ENCODE measurements at regions not wholly inside any gene's neighbourhood (a gene's known extent, or its start where the extent isn't known, plus 50 kb on each side); places are given as distances from the start of the nearest gene placed in this dataset.

GRCh38 chr7:89928451-89928850, 225.8 kb upstream of the STEAP1 start:
- H3K9me3 ChIP-seq (ENCODE audit: control insufficient read depth in 5 of 5, low read length in 5 of 5), result no peaks in the 10 kb centered on the region
- H3K27me3 ChIP-seq (ENCODE audit: control insufficient read depth in 5 of 5, insufficient read depth in 4 of 5, low read length in 5 of 5), result no peaks in the 10 kb centered on the region
- no peak overlapping the region for H3K27ac ChIP-seq (ENCODE audit: low read depth, low read length)
- no peaks in the 10 kb centered on the region for H3K36me3 ChIP-seq (ENCODE audit: control insufficient read depth in 5 of 5, insufficient read depth in 5 of 5, low read length in 5 of 5)
- H3K9ac ChIP-seq (ENCODE audit: low read length in 5 of 5), result no peak overlapping the region
- H3K4me3 ChIP-seq (ENCODE audit: low read depth in 1 of 5, low read length in 5 of 5), result no peak overlapping the region
- peaks cover 0 to 6% (median 0%) of the 10 kb centered on the region in 5 donors for H3K4me1 ChIP-seq (ENCODE audit: control insufficient read depth in 5 of 5, insufficient read depth in 5 of 5, low read length in 5 of 5)

DNA sequence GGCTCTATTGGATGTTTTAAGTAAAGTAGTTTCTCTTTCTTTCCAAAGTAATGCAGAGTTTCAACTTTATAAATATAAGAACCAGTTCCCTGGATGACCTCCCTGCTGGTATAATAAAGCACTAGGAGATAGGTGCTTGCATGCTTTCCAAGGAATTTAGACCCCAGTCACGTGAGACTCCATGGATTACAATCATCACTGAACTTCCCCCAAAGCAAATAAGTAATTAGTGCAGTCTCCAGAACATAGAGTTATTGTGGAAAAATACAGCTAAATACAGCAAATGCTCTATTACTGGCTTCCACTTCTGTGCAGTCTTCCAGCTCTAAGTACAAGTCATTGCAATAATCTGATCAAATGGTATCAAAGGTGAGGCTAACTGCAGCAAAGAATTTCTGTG, 220.2 kb upstream of the STEAP1 start:
- Histone ChIP-seq H3K9me3 (ENCODE audit: control insufficient read depth in 5 of 5, low read length in 5 of 5) (peaks cover 0 to 3% (median 0%) of the 10 kb centered on the region in 5 donors), H3K4me3 (ENCODE audit: low read depth in 1 of 5, low read length in 5 of 5) (no peak overlapping the region), H3K27me3 (ENCODE audit: control insufficient read depth in 5 of 5, insufficient read depth in 4 of 5, low read length in 5 of 5) (no peaks in the 10 kb centered on the region), H3K4me1 (ENCODE audit: control insufficient read depth in 5 of 5, insufficient read depth in 5 of 5, low read length in 5 of 5) (no peaks in the 10 kb centered on the region), H3K36me3 (ENCODE audit: control insufficient read depth in 5 of 5, insufficient read depth in 5 of 5, low read length in 5 of 5) (no peaks in the 10 kb centered on the region), H3K27ac (ENCODE audit: low read depth, low read length) (no peak overlapping the region), H3K9ac (ENCODE audit: low read length in 5 of 5) (no peak overlapping the region)

DNA sequence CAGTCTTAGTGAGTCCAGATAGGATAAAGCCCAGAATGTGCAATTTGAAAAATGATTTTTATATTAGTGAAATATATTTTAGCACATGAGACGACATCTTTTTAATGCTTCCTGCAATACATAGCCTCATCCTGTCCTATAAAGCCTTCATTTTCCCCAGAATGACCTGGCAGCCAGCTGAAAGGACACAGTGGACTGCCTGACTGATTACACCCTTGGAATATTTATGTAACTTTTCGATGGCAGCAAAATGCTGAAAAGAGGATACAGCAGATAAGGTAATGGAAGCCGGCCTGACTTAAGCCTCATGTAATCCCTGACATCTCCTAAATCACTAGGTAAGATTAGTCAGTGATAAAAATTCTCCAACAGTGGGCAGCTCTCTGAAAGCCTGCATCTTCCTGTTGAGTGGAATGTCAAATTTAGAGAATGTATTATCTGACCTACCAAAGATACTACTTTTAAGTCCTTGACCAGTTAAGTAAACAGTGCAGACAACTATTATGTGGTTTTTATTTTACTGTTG, 210.7 kb upstream of the STEAP1 start:
- no peak overlapping the region for H3K4me3 ChIP-seq (ENCODE audit: low read depth in 1 of 5, low read length in 5 of 5)
- H3K27me3 ChIP-seq (ENCODE audit: control insufficient read depth in 5 of 5, insufficient read depth in 4 of 5, low read length in 5 of 5), result no peaks in the 10 kb centered on the region
- H3K9ac ChIP-seq (ENCODE audit: low read length in 5 of 5), result no peak overlapping the region
- no peaks in the 10 kb centered on the region for H3K4me1 ChIP-seq (ENCODE audit: control insufficient read depth in 5 of 5, insufficient read depth in 5 of 5, low read length in 5 of 5)
- no peaks in the 10 kb centered on the region for H3K36me3 ChIP-seq (ENCODE audit: control insufficient read depth in 5 of 5, insufficient read depth in 5 of 5, low read length in 5 of 5)
- peaks cover 0 to under 1% (median 0%) of the 10 kb centered on the region in 5 donors for H3K9me3 ChIP-seq (ENCODE audit: control insufficient read depth in 5 of 5, low read length in 5 of 5)
- no peak overlapping the region for H3K27ac ChIP-seq (ENCODE audit: low read depth, low read length)

- Histone ChIP-seq H3K27me3 (ENCODE audit: control insufficient read depth in 5 of 5, insufficient read depth in 4 of 5, low read length in 5 of 5) (no peaks in the 10 kb centered on the region), H3K36me3 (ENCODE audit: control insufficient read depth in 5 of 5, insufficient read depth in 5 of 5, low read length in 5 of 5) (no peaks in the 10 kb centered on the region)
Observed at GRCh38 chr7:89958525-89959068, 195.7 kb upstream of the STEAP1 start.

GRCh38 chr7:89966067-89966664, 188.1 kb upstream of the STEAP1 start:
- no peak overlapping the region for H3K9ac ChIP-seq (ENCODE audit: low read length in 5 of 5)

More at GRCh38 chr7:89958525-89959068, 195.7 kb upstream of the STEAP1 start:
- Histone ChIP-seq H3K4me1 (ENCODE audit: control insufficient read depth in 5 of 5, insufficient read depth in 5 of 5, low read length in 5 of 5) (no peaks in the 10 kb centered on the region), H3K4me3 (ENCODE audit: low read depth in 1 of 5, low read length in 5 of 5) (no peak overlapping the region), H3K9me3 (ENCODE audit: control insufficient read depth in 5 of 5, low read length in 5 of 5) (peaks cover 0 to 6% (median 0%) of the 10 kb centered on the region in 5 donors), H3K27ac (ENCODE audit: low read depth, low read length) (no peak overlapping the region), H3K9ac (ENCODE audit: low read length in 5 of 5) (no peak overlapping the region)

DNA sequence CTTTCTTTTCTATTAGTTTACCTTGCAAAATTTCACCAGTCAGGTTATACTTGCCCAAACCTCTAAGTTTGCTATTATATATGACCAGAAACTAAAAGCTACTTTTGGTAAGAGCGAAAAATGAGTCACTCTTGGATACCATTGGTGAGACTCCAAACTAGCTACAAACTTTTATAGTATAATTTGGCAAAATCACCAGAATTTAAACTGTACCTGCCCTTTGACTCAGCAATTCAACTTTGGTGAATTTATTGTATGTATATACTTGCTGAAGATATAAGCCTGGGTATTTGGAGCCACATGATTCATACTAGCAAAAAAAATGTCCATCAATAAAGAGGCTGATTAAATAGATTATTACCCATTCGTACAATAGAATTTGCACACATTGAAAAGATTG, 178.7 kb upstream of the STEAP1 start:
- H3K4me3 ChIP-seq (ENCODE audit: low read depth in 1 of 5, low read length in 5 of 5), result no peak overlapping the region

More at GRCh38 chr7:89966067-89966664, 188.1 kb upstream of the STEAP1 start:
- Histone ChIP-seq H3K4me1 (ENCODE audit: control insufficient read depth in 5 of 5, insufficient read depth in 5 of 5, low read length in 5 of 5) (no peaks in the 10 kb centered on the region), H3K27ac (ENCODE audit: low read depth, low read length) (no peak overlapping the region), H3K4me3 (ENCODE audit: low read depth in 1 of 5, low read length in 5 of 5) (no peak overlapping the region), H3K9me3 (ENCODE audit: control insufficient read depth in 5 of 5, low read length in 5 of 5) (peaks cover 0 to 4% (median 0%) of the 10 kb centered on the region in 5 donors), H3K27me3 (ENCODE audit: control insufficient read depth in 5 of 5, insufficient read depth in 4 of 5, low read length in 5 of 5) (no peaks in the 10 kb centered on the region), H3K36me3 (ENCODE audit: control insufficient read depth in 5 of 5, insufficient read depth in 5 of 5, low read length in 5 of 5) (no peaks in the 10 kb centered on the region)

DNA sequence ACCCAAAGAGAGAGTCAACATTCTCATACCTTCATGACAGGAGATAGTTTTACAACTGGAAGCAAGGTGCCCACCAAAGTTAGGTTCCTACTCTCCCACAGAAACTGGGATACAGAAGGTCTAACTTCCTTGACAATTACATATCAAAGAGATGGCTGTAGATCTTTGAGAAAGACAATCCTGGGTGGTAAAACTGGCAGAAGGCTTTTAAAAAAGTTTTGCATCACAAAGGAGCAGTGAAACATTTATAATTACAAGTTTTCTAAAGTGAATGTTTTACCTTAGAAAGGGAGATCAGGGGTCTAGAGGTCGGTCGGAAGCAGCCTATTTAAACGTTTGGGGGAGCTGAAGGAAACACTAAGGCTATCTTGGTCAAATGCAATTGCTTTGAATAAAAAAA, 166.6 kb upstream of the STEAP1 start:
- H3K4me1 ChIP-seq (ENCODE audit: control insufficient read depth in 5 of 5, insufficient read depth in 5 of 5, low read length in 5 of 5), result no peaks in the 10 kb centered on the region
- H3K36me3 ChIP-seq (ENCODE audit: control insufficient read depth in 5 of 5, insufficient read depth in 5 of 5, low read length in 5 of 5), result no peaks in the 10 kb centered on the region

More for the DNA sequence above, 178.7 kb upstream of the STEAP1 start:
- H3K27me3 ChIP-seq (ENCODE audit: control insufficient read depth in 5 of 5, insufficient read depth in 4 of 5, low read length in 5 of 5), result no peaks in the 10 kb centered on the region
- no peaks in the 10 kb centered on the region for H3K36me3 ChIP-seq (ENCODE audit: control insufficient read depth in 5 of 5, insufficient read depth in 5 of 5, low read length in 5 of 5)
- no peak overlapping the region for H3K27ac ChIP-seq (ENCODE audit: low read depth, low read length)
- H3K9me3 ChIP-seq (ENCODE audit: control insufficient read depth in 5 of 5, low read length in 5 of 5), result no peaks in the 10 kb centered on the region
- H3K9ac ChIP-seq (ENCODE audit: low read length in 5 of 5), result no peak overlapping the region
- no peaks in the 10 kb centered on the region for H3K4me1 ChIP-seq (ENCODE audit: control insufficient read depth in 5 of 5, insufficient read depth in 5 of 5, low read length in 5 of 5)

GRCh38 chr7:89988074-89988473, 166.2 kb upstream of the STEAP1 start:
- Histone ChIP-seq H3K4me3 (ENCODE audit: low read depth in 1 of 5, low read length in 5 of 5) (no peak overlapping the region), H3K27ac (ENCODE audit: low read depth, low read length) (no peak overlapping the region), H3K27me3 (ENCODE audit: control insufficient read depth in 5 of 5, insufficient read depth in 4 of 5, low read length in 5 of 5) (no peaks in the 10 kb centered on the region), H3K36me3 (ENCODE audit: control insufficient read depth in 5 of 5, insufficient read depth in 5 of 5, low read length in 5 of 5) (no peaks in the 10 kb centered on the region), H3K9me3 (ENCODE audit: control insufficient read depth in 5 of 5, low read length in 5 of 5) (peaks cover 0 to 4% (median 0%) of the 10 kb centered on the region in 5 donors), H3K9ac (ENCODE audit: low read length in 5 of 5) (no peak overlapping the region), H3K4me1 (ENCODE audit: control insufficient read depth in 5 of 5, insufficient read depth in 5 of 5, low read length in 5 of 5) (no peaks in the 10 kb centered on the region)

More for the DNA sequence above, 166.6 kb upstream of the STEAP1 start:
- Histone ChIP-seq H3K4me3 (ENCODE audit: low read depth in 1 of 5, low read length in 5 of 5) (no peak overlapping the region), H3K9me3 (ENCODE audit: control insufficient read depth in 5 of 5, low read length in 5 of 5) (peaks cover 0 to 4% (median 0%) of the 10 kb centered on the region in 5 donors), H3K9ac (ENCODE audit: low read length in 5 of 5) (no peak overlapping the region), H3K27ac (ENCODE audit: low read depth, low read length) (no peak overlapping the region), H3K27me3 (ENCODE audit: control insufficient read depth in 5 of 5, insufficient read depth in 4 of 5, low read length in 5 of 5) (no peaks in the 10 kb centered on the region)

- Histone ChIP-seq H3K4me1 (ENCODE audit: control insufficient read depth in 5 of 5, insufficient read depth in 5 of 5, low read length in 5 of 5) (no peaks in the 10 kb centered on the region), H3K27ac (ENCODE audit: low read depth, low read length) (no peak overlapping the region), H3K4me3 (ENCODE audit: low read depth in 1 of 5, low read length in 5 of 5) (no peak overlapping the region), H3K9me3 (ENCODE audit: control insufficient read depth in 5 of 5, low read length in 5 of 5) (peaks cover 0 to 4% (median 0%) of the 10 kb centered on the region in 5 donors), H3K36me3 (ENCODE audit: control insufficient read depth in 5 of 5, insufficient read depth in 5 of 5, low read length in 5 of 5) (no peaks in the 10 kb centered on the region), H3K27me3 (ENCODE audit: control insufficient read depth in 5 of 5, insufficient read depth in 4 of 5, low read length in 5 of 5) (no peaks in the 10 kb centered on the region), H3K9ac (ENCODE audit: low read length in 5 of 5) (no peak overlapping the region)
Observed at GRCh38 chr7:89989454-89989853, 164.8 kb upstream of the STEAP1 start.

DNA sequence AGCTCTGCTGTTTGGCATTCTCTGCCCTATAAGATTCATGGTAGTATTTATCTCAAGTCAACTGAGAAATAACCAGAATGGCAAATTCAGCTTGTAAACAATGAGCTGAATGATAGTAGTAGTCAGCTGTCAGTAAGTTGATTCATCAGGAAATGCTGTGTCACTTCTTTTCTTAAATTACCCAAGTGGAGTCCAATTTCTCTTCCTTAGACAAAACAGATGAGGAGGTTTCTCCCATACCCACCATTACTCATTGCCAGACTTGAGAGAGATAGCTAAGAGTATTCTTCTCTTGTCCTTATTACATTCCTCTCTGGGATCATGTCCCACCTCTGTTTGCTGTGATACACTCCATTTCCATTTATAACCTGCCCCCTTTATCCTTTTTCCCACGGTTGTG, 159.8 kb upstream of the STEAP1 start:
- H3K36me3 ChIP-seq (ENCODE audit: control insufficient read depth in 5 of 5, insufficient read depth in 5 of 5, low read length in 5 of 5), result no peaks in the 10 kb centered on the region
- H3K4me1 ChIP-seq (ENCODE audit: control insufficient read depth in 5 of 5, insufficient read depth in 5 of 5, low read length in 5 of 5), result no peaks in the 10 kb centered on the region
- H3K9ac ChIP-seq (ENCODE audit: low read length in 5 of 5), result no peak overlapping the region
- H3K27ac ChIP-seq (ENCODE audit: low read depth, low read length), result no peak overlapping the region
- peaks cover 0 to 4% (median 0%) of the 10 kb centered on the region in 5 donors for H3K9me3 ChIP-seq (ENCODE audit: control insufficient read depth in 5 of 5, low read length in 5 of 5)
- no peaks in the 10 kb centered on the region for H3K27me3 ChIP-seq (ENCODE audit: control insufficient read depth in 5 of 5, insufficient read depth in 4 of 5, low read length in 5 of 5)
- no peak overlapping the region for H3K4me3 ChIP-seq (ENCODE audit: low read depth in 1 of 5, low read length in 5 of 5)

All from subcutaneous abdominal adipose tissue (tissue), 5 donors.